GM19238 (cell line): ENCODE measurements at regions not wholly inside any gene's neighbourhood (a gene's known extent, or its start where the extent isn't known, plus 50 kb on each side); places are given as distances from the start of the nearest gene placed in this dataset.

ENCODE experiments used
- DNase-seq: peaks from one replicate; pipeline ENCODE4 v3.0.0; 2011; ENCODE audit warnings: low spot score; ENCODE audit not compliant: insufficient read length

GRCh38 chr5:104821606-104822005 is 1259.0 kb upstream of the NUDT12 start:
- DNase-seq: no peak

GRCh38 chr5:104817127-104817526 is 1254.5 kb upstream of the NUDT12 start:
- no peak for DNase-seq

GRCh38 chr5:104815212-104815611 is 1252.6 kb upstream of the NUDT12 start:
- no peak for DNase-seq

- no peak for DNase-seq
These were observed 1238.0 kb upstream of the NUDT12 start for GRCh38 chr5:104800440-104801048.

- DNase-seq: no peak
These were observed 1231.1 kb upstream of the NUDT12 start for GRCh38 chr5:104793755-104794080.

- DNase-seq: no peak
These were observed 1230.6 kb upstream of the NUDT12 start for GRCh38 chr5:104793031-104793754.

- no peak for DNase-seq
These were observed 1226.8 kb upstream of the NUDT12 start for GRCh38 chr5:104789366-104789765.

- DNase-seq: no peak
These were observed 1222.5 kb upstream of the NUDT12 start for GRCh38 chr5:104785097-104785496.

- no peak for DNase-seq
These were observed 1211.8 kb upstream of the NUDT12 start for GRCh38 chr5:104774372-104774771.

- DNase-seq: no peak
These were observed 1201.6 kb upstream of the NUDT12 start for GRCh38 chr5:104764197-104764596.

- DNase-seq: no peak
These were observed 1200.6 kb upstream of the NUDT12 start for GRCh38 chr5:104763216-104763615.

- DNase-seq: no peak
These were observed 1195.3 kb upstream of the NUDT12 start for GRCh38 chr5:104757915-104758314.

- no peak for DNase-seq
These were observed 1193.2 kb upstream of the NUDT12 start for GRCh38 chr5:104755806-104756205.

GRCh38 chr5:104754311-104754995 is 1191.9 kb upstream of the NUDT12 start:
- no peak for DNase-seq

- DNase-seq: no peak
These were observed 1189.4 kb upstream of the NUDT12 start for GRCh38 chr5:104751969-104752368.

GRCh38 chr5:104739905-104740304 is 1177.3 kb upstream of the NUDT12 start:
- DNase-seq: no peak

- DNase-seq: no peak
These were observed 1176.9 kb upstream of the NUDT12 start for GRCh38 chr5:104739503-104739902.

- no peak for DNase-seq
These were observed 1173.5 kb upstream of the NUDT12 start for GRCh38 chr5:104736073-104736472.

- no peak for DNase-seq
These were observed 1171.5 kb upstream of the NUDT12 start for GRCh38 chr5:104734046-104734445.

- DNase-seq: no peak
These were observed 1170.6 kb upstream of the NUDT12 start for GRCh38 chr5:104733063-104733669.

- no peak for DNase-seq
These were observed 1168.7 kb upstream of the NUDT12 start for GRCh38 chr5:104731331-104731730.

GRCh38 chr5:104708027-104708426 is 1145.4 kb upstream of the NUDT12 start:
- no peak for DNase-seq
